ENCODE measurements at regions not wholly inside any gene's neighbourhood (a gene's known extent, or its start where the extent isn't known, plus 50 kb on each side); places are given as distances from the start of the nearest gene placed in this dataset.

GRCh38 chr20:63062188-63063140, 55.7 kb upstream of the BHLHE23 start:
- H3K4me1 ChIP-seq (ENCODE audit: insufficient read depth) = no peaks in the 10 kb centered on the region
- H3K9me2 ChIP-seq (ENCODE audit: insufficient read depth) = no peaks in the 10 kb centered on the region
- H3K9ac ChIP-seq = no peak overlapping the region
- no peak overlapping the region for H3K27ac ChIP-seq
- no peak overlapping the region for H3K4me2 ChIP-seq (ENCODE audit: unreplicated experiment)
- H3K36me3 ChIP-seq (ENCODE audit: low read depth) = no peaks in the 10 kb centered on the region
- H3K27me3 ChIP-seq (replicated peaks; ENCODE audit: insufficient read depth) = peaks cover 25% of the 10 kb centered on the region
- no peaks in the 10 kb centered on the region for H3K9me3 ChIP-seq (ENCODE audit: low read depth)
- H3K79me2 ChIP-seq (ENCODE audit: insufficient read depth) = no peaks in the 10 kb centered on the region
- no peak overlapping the region for H2AFZ ChIP-seq
- H4K20me1 ChIP-seq (ENCODE audit: insufficient read depth) = no peaks in the 10 kb centered on the region; the same call in 1 of the 2 replicates
- no peak overlapping the region for H3K4me3 ChIP-seq
- TF ChIP-seq EZH2 (IDR thresholded peaks at IDR 0.05; ENCODE audit: insufficient read depth, poor library complexity, severe bottlenecking) (no peak), EZH2phosphoT487 (IDR thresholded peaks at IDR 0.05; ENCODE audit: insufficient read depth, low read depth) (no peak)
- in situ Hi-C loops (cut with MboI) = no loop called here
- peaks cover 4% of the 10 kb centered on the region for H3F3A ChIP-seq (ENCODE audit: insufficient read depth)
- 50 to 53% methylated on average over 21 to 23 of the region's 23 CpGs for WGBS, 2 experiments (ENCODE audit: low coverage in 1 of 2, low lambda C conversion rate in 2 of 2, missing lambda C conversion rate in 2 of 2)
- no peak for DNase-seq

- H3K9me2 ChIP-seq (ENCODE audit: insufficient read depth) = no peaks in the 10 kb centered on the region
- H3K27ac ChIP-seq = no peak overlapping the region
- no peaks in the 10 kb centered on the region for H3K9me3 ChIP-seq (ENCODE audit: low read depth)
- DNase-seq = no peak
- peaks cover 27% of the 10 kb centered on the region for H3K27me3 ChIP-seq (replicated peaks; ENCODE audit: insufficient read depth)
- H4K20me1 ChIP-seq (ENCODE audit: insufficient read depth) = no peaks in the 10 kb centered on the region; the same call in 1 of the 2 replicates
- no peak overlapping the region for H3K9ac ChIP-seq
- no peaks in the 10 kb centered on the region for H3K36me3 ChIP-seq (ENCODE audit: low read depth)
- H3K79me2 ChIP-seq (ENCODE audit: insufficient read depth) = no peaks in the 10 kb centered on the region
- TF ChIP-seq EZH2phosphoT487 (IDR thresholded peaks at IDR 0.05; ENCODE audit: insufficient read depth, low read depth) = no peak
- no peak for TF ChIP-seq EZH2 (IDR thresholded peaks at IDR 0.05; ENCODE audit: insufficient read depth, poor library complexity, severe bottlenecking)
- peaks cover 10% of the 10 kb centered on the region for H3F3A ChIP-seq (ENCODE audit: insufficient read depth)
- in situ Hi-C loops (cut with MboI) = no loop called here
- no peaks in the 10 kb centered on the region for H3K4me1 ChIP-seq (ENCODE audit: insufficient read depth)
- no peak overlapping the region for H3K4me3 ChIP-seq
- 81 to 82% methylated on average over 14 of the region's 14 CpGs for WGBS, 2 experiments (ENCODE audit: low coverage in 1 of 2, low lambda C conversion rate in 2 of 2, missing lambda C conversion rate in 2 of 2)
- H3K4me2 ChIP-seq (ENCODE audit: unreplicated experiment) = no peak overlapping the region
- no peak overlapping the region for H2AFZ ChIP-seq
These were observed 55.0 kb upstream of the BHLHE23 start for GRCh38 chr20:63061771-63062100.

- H3K27me3 ChIP-seq (replicated peaks; ENCODE audit: insufficient read depth) = peaks cover 27% of the 10 kb centered on the region
- 69 to 74% methylated on average over 28 to 29 of the region's 29 CpGs for WGBS, 2 experiments (ENCODE audit: low coverage in 1 of 2, low lambda C conversion rate in 2 of 2, missing lambda C conversion rate in 2 of 2)
- no peak overlapping the region for H3K27ac ChIP-seq
- no peak overlapping the region for H3K4me3 ChIP-seq
- TF ChIP-seq EZH2 (IDR thresholded peaks at IDR 0.05; ENCODE audit: insufficient read depth, poor library complexity, severe bottlenecking) (no peak), EZH2phosphoT487 (IDR thresholded peaks at IDR 0.05; ENCODE audit: insufficient read depth, low read depth) (no peak)
- DNase-seq = no peak
- no peak overlapping the region for H3K4me2 ChIP-seq (ENCODE audit: unreplicated experiment)
- no peaks in the 10 kb centered on the region; the same call in 1 of the 2 replicates for H4K20me1 ChIP-seq (ENCODE audit: insufficient read depth)
- no peak overlapping the region for H2AFZ ChIP-seq
- H3K9me3 ChIP-seq (ENCODE audit: low read depth) = no peaks in the 10 kb centered on the region
- H3F3A ChIP-seq (ENCODE audit: insufficient read depth) = peaks cover 10% of the 10 kb centered on the region
- no peaks in the 10 kb centered on the region for H3K4me1 ChIP-seq (ENCODE audit: insufficient read depth)
- in situ Hi-C loops (cut with MboI) = no loop called here
- no peaks in the 10 kb centered on the region for H3K79me2 ChIP-seq (ENCODE audit: insufficient read depth)
- no peak overlapping the region for H3K9ac ChIP-seq
- no peaks in the 10 kb centered on the region for H3K9me2 ChIP-seq (ENCODE audit: insufficient read depth)
- H3K36me3 ChIP-seq (ENCODE audit: low read depth) = no peaks in the 10 kb centered on the region
These were observed 54.4 kb upstream of the BHLHE23 start for GRCh38 chr20:63061051-63061770.

GRCh38 chr20:63060057-63060991, 53.6 kb upstream of the BHLHE23 start:
- Histone ChIP-seq H2AFZ (no peak overlapping the region), H3K4me1 (ENCODE audit: insufficient read depth) (no peaks in the 10 kb centered on the region), H3K4me2 (ENCODE audit: unreplicated experiment) (no peak overlapping the region), H3K9me3 (ENCODE audit: low read depth) (no peaks in the 10 kb centered on the region), H3K79me2 (ENCODE audit: insufficient read depth) (no peaks in the 10 kb centered on the region), H3K27ac (no peak overlapping the region), H3F3A (ENCODE audit: insufficient read depth) (peaks cover 10% of the 10 kb centered on the region), H3K9ac (no peak overlapping the region), H3K27me3 (replicated peaks; ENCODE audit: insufficient read depth) (peaks cover 27% of the 10 kb centered on the region), H3K9me2 (ENCODE audit: insufficient read depth) (no peaks in the 10 kb centered on the region), H3K36me3 (ENCODE audit: low read depth) (no peaks in the 10 kb centered on the region), H4K20me1 (ENCODE audit: insufficient read depth) (no peaks in the 10 kb centered on the region; the same call in 1 of the 2 replicates), H3K4me3 (no peak overlapping the region)
- TF ChIP-seq EZH2phosphoT487 (IDR thresholded peaks at IDR 0.05; ENCODE audit: insufficient read depth, low read depth) (no peak), EZH2 (IDR thresholded peaks at IDR 0.05; ENCODE audit: insufficient read depth, poor library complexity, severe bottlenecking) (no peak)
- in situ Hi-C loops (cut with MboI) = no loop called here
- peak; percentile 60 for DNase-seq
- 45% methylated on average over 23 of the region's 23 CpGs for WGBS, 2 experiments (ENCODE audit: low coverage in 1 of 2, low lambda C conversion rate in 2 of 2, missing lambda C conversion rate in 2 of 2)
